ENCODE measurements at regions not wholly inside any gene's neighbourhood (a gene's known extent, or its start where the extent isn't known, plus 50 kb on each side); places are given as distances from the start of the nearest gene placed in this dataset.

- TF ChIP-seq EZH2 (IDR thresholded peaks at IDR 0.05; ENCODE audit: low read length, missing control alignments), result no peak
- TF ChIP-seq, protein P1, sequence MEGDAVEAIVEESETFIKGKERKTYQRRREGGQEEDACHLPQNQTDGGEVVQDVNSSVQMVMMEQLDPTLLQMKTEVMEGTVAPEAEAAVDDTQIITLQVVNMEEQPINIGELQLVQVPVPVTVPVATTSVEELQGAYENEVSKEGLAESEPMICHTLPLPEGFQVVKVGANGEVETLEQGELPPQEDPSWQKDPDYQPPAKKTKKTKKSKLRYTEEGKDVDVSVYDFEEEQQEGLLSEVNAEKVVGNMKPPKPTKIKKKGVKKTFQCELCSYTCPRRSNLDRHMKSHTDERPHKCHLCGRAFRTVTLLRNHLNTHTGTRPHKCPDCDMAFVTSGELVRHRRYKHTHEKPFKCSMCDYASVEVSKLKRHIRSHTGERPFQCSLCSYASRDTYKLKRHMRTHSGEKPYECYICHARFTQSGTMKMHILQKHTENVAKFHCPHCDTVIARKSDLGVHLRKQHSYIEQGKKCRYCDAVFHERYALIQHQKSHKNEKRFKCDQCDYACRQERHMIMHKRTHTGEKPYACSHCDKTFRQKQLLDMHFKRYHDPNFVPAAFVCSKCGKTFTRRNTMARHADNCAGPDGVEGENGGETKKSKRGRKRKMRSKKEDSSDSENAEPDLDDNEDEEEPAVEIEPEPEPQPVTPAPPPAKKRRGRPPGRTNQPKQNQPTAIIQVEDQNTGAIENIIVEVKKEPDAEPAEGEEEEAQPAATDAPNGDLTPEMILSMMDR (conservative IDR thresholded peaks at IDR 0.05 in 1 of 2, IDR thresholded peaks at IDR 0.05 in 1 of 2; ENCODE audit: low read depth in 1 of 2, low read length in 2 of 2), result no peak
Observed at GRCh38 chr9:118223111-118223510, 518.9 kb downstream of the TLR4 start.
